B cell (primary cell): ENCODE measurements at regions not wholly inside any gene's neighbourhood (a gene's known extent, or its start where the extent isn't known, plus 50 kb on each side); places are given as distances from the start of the nearest gene placed in this dataset.

Experiments
- CTCF ChIP-seq: fragments of 200-600 bp; IDR thresholded peaks from one replicate; pipeline ENCODE4 v1.8.0; 2022; ENCODE audit warnings: antibody characterized with exemption, mild to moderate bottlenecking
- EZH2 ChIP-seq: IDR thresholded peaks from 2 replicates; pipeline ENCODE4 v1.6.1; 2012; ENCODE audit warnings: borderline replicate concordance, low read depth, mild to moderate bottlenecking, moderate library complexity, low read length; ENCODE audit not compliant: insufficient read depth, poor library complexity, severe bottlenecking

GRCh38 chr2:83594241-83595120 is 864.6 kb downstream of the SUCLG1 start:
- TF ChIP-seq CTCF (no peak), EZH2 (no peak)
